ENCODE measurements at regions not wholly inside any gene's neighbourhood (a gene's known extent, or its start where the extent isn't known, plus 50 kb on each side); places are given as distances from the start of the nearest gene placed in this dataset.
"Not testable (repeated sequence)": the region's sequence is repeated elsewhere in the genome, so short reads cannot be mapped to it uniquely, and the experiment has no call there.

- Histone ChIP-seq H2AFZ (no peak overlapping the region), H3K79me2 (no peaks in the 10 kb centered on the region), H3K4me1 (ENCODE audit: insufficient read depth) (no peaks in the 10 kb centered on the region), H3K9me2 (replicated peaks; ENCODE audit: insufficient read depth) (no peaks in the 10 kb centered on the region), H3K9me3 (ENCODE audit: low read depth) (no peaks in the 10 kb centered on the region), H3K27me3 (no peaks in the 10 kb centered on the region), H4K20me1 (ENCODE audit: insufficient read depth, poor library complexity, severe bottlenecking) (no peaks in the 10 kb centered on the region), H3K36me3 (replicated peaks; ENCODE audit: insufficient read depth, low read depth) (no peaks in the 10 kb centered on the region), H3K27ac (no peak overlapping the region), H3K4me3 (no peak overlapping the region), H3K4me2 (no peak overlapping the region)
- DNase-seq (ENCODE audit: low spot score): no peak
- no peak for TF ChIP-seq EZH2 (IDR thresholded peaks at IDR 0.05; ENCODE audit: borderline replicate concordance)
- TF ChIP-seq EZH2phosphoT487 (IDR thresholded peaks at IDR 0.05; ENCODE audit: low read depth, severe bottlenecking, unreplicated experiment): no peak
Observed at GRCh38 chr10:10722422-10722821, 295.2 kb upstream of the CELF2 start.

GRCh38 chr10:10725196-10725595, 292.5 kb upstream of the CELF2 start:
- Histone ChIP-seq H3K9me3 (ENCODE audit: low read depth) (no peaks in the 10 kb centered on the region), H3K4me2 (no peak overlapping the region), H4K20me1 (ENCODE audit: insufficient read depth, poor library complexity, severe bottlenecking) (no peaks in the 10 kb centered on the region), H3K27me3 (no peaks in the 10 kb centered on the region), H3K79me2 (no peaks in the 10 kb centered on the region), H3K36me3 (replicated peaks; ENCODE audit: insufficient read depth, low read depth) (no peaks in the 10 kb centered on the region), H2AFZ (no peak overlapping the region), H3K27ac (no peak overlapping the region), H3K4me3 (no peak overlapping the region), H3K4me1 (ENCODE audit: insufficient read depth) (no peaks in the 10 kb centered on the region), H3K9me2 (replicated peaks; ENCODE audit: insufficient read depth) (no peaks in the 10 kb centered on the region)
- DNase-seq (ENCODE audit: low spot score): no peak
- WGBS (ENCODE audit: low lambda C conversion rate, missing lambda C conversion rate): 75% methylated on average over 5 of the region's 5 CpGs
- TF ChIP-seq EZH2 (IDR thresholded peaks at IDR 0.05; ENCODE audit: borderline replicate concordance) (no peak), CTCF (IDR thresholded peaks at IDR 0.05; ENCODE audit: poor library complexity) (no peak), EZH2phosphoT487 (IDR thresholded peaks at IDR 0.05; ENCODE audit: low read depth, severe bottlenecking, unreplicated experiment) (no peak)

- Histone ChIP-seq H3K36me3 (replicated peaks; ENCODE audit: insufficient read depth, low read depth) (no peaks in the 10 kb centered on the region), H4K20me1 (ENCODE audit: insufficient read depth, poor library complexity, severe bottlenecking) (no peaks in the 10 kb centered on the region), H3K9me3 (ENCODE audit: low read depth) (no peaks in the 10 kb centered on the region), H3K27ac (no peak overlapping the region), H3K9me2 (replicated peaks; ENCODE audit: insufficient read depth) (no peaks in the 10 kb centered on the region), H3K27me3 (no peaks in the 10 kb centered on the region), H2AFZ (no peak overlapping the region), H3K4me2 (no peak overlapping the region), H3K79me2 (no peaks in the 10 kb centered on the region), H3K4me1 (ENCODE audit: insufficient read depth) (no peaks in the 10 kb centered on the region), H3K4me3 (no peak overlapping the region)
- 89% methylated on average over 6 of the region's 6 CpGs for WGBS (ENCODE audit: low lambda C conversion rate, missing lambda C conversion rate)
- TF ChIP-seq EZH2 (IDR thresholded peaks at IDR 0.05; ENCODE audit: borderline replicate concordance): no peak
- TF ChIP-seq CTCF (IDR thresholded peaks at IDR 0.05; ENCODE audit: poor library complexity): no peak
- TF ChIP-seq EZH2phosphoT487 (IDR thresholded peaks at IDR 0.05; ENCODE audit: low read depth, severe bottlenecking, unreplicated experiment): no peak
- no peak for DNase-seq (ENCODE audit: low spot score)
Observed at GRCh38 chr10:10726101-10726500, 291.6 kb upstream of the CELF2 start.

- not testable (repeated sequence) for H2AFZ ChIP-seq; H3K27ac ChIP-seq; H3K4me1 ChIP-seq (ENCODE audit: insufficient read depth); H3K27me3 ChIP-seq; H4K20me1 ChIP-seq (ENCODE audit: insufficient read depth, poor library complexity, severe bottlenecking); H3K9me2 ChIP-seq (replicated peaks; ENCODE audit: insufficient read depth); H3K79me2 ChIP-seq; H3K4me3 ChIP-seq; H3K4me2 ChIP-seq; H3K9me3 ChIP-seq (ENCODE audit: low read depth); H3K36me3 ChIP-seq (replicated peaks; ENCODE audit: insufficient read depth, low read depth); DNase-seq (ENCODE audit: low spot score)
- WGBS (ENCODE audit: low lambda C conversion rate, missing lambda C conversion rate): 93% methylated on average over 14 of the region's 14 CpGs
Observed at GRCh38 chr10:10727411-10727810, 290.3 kb upstream of the CELF2 start.

- H3K4me3 ChIP-seq: no peak overlapping the region
- no peak overlapping the region for H3K4me2 ChIP-seq
- WGBS (ENCODE audit: low lambda C conversion rate, missing lambda C conversion rate): 78% methylated on average over 5 of the region's 5 CpGs
- H3K27ac ChIP-seq: no peak overlapping the region
- no peaks in the 10 kb centered on the region for H3K9me2 ChIP-seq (replicated peaks; ENCODE audit: insufficient read depth)
- H3K27me3 ChIP-seq: no peaks in the 10 kb centered on the region
- H2AFZ ChIP-seq: no peak overlapping the region
- H3K9me3 ChIP-seq (ENCODE audit: low read depth): no peaks in the 10 kb centered on the region
- no peaks in the 10 kb centered on the region for H3K79me2 ChIP-seq
- no peaks in the 10 kb centered on the region for H3K36me3 ChIP-seq (replicated peaks; ENCODE audit: insufficient read depth, low read depth)
- TF ChIP-seq EZH2phosphoT487 (IDR thresholded peaks at IDR 0.05; ENCODE audit: low read depth, severe bottlenecking, unreplicated experiment) (no peak), EZH2 (IDR thresholded peaks at IDR 0.05; ENCODE audit: borderline replicate concordance) (no peak), CTCF (IDR thresholded peaks at IDR 0.05; ENCODE audit: poor library complexity) (no peak)
- H3K4me1 ChIP-seq (ENCODE audit: insufficient read depth): no peaks in the 10 kb centered on the region
- H4K20me1 ChIP-seq (ENCODE audit: insufficient read depth, poor library complexity, severe bottlenecking): no peaks in the 10 kb centered on the region
- DNase-seq (ENCODE audit: low spot score): peak; percentile 29
Observed at GRCh38 chr10:10727812-10728211, 289.9 kb upstream of the CELF2 start.
